ENCODE measurements at regions not wholly inside any gene's neighbourhood (a gene's known extent, or its start where the extent isn't known, plus 50 kb on each side); places are given as distances from the start of the nearest gene placed in this dataset.

DNA sequence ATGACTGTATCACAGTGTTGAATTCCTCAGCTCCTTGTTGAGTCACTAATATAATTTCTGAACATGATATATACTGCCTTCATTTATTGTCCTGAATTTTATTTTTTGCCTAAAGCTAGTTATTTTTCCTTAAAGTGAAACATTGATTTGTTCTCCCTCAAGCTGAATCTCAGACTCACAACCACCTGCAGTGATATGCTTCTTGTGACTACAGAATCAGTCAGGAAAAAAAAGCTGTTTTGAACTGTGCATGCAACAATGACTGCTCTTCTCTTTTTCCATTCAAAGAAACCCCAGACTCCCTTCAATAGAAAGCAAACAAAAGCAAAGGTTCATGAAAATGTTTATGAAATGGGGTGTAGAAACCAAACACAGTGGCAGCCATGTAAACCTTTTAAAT lies 470.2 kb upstream of the CHD1 start:
- TF ChIP-seq, protein P1, sequence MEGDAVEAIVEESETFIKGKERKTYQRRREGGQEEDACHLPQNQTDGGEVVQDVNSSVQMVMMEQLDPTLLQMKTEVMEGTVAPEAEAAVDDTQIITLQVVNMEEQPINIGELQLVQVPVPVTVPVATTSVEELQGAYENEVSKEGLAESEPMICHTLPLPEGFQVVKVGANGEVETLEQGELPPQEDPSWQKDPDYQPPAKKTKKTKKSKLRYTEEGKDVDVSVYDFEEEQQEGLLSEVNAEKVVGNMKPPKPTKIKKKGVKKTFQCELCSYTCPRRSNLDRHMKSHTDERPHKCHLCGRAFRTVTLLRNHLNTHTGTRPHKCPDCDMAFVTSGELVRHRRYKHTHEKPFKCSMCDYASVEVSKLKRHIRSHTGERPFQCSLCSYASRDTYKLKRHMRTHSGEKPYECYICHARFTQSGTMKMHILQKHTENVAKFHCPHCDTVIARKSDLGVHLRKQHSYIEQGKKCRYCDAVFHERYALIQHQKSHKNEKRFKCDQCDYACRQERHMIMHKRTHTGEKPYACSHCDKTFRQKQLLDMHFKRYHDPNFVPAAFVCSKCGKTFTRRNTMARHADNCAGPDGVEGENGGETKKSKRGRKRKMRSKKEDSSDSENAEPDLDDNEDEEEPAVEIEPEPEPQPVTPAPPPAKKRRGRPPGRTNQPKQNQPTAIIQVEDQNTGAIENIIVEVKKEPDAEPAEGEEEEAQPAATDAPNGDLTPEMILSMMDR (IDR thresholded peaks at IDR 0.05), result no peak
- TF ChIP-seq EZH2 (IDR thresholded peaks at IDR 0.05; ENCODE audit: borderline replicate concordance, insufficient read depth, low read depth, low read length, poor library complexity, severe bottlenecking), result no peak

All from B cell (primary cell).